ENCODE measurements at regions not wholly inside any gene's neighbourhood (a gene's known extent, or its start where the extent isn't known, plus 50 kb on each side); places are given as distances from the start of the nearest gene placed in this dataset.

GRCh38 chr10:25695586-25695985 lies 238.4 kb upstream of the MYO3A start:
- TF ChIP-seq, protein P1, sequence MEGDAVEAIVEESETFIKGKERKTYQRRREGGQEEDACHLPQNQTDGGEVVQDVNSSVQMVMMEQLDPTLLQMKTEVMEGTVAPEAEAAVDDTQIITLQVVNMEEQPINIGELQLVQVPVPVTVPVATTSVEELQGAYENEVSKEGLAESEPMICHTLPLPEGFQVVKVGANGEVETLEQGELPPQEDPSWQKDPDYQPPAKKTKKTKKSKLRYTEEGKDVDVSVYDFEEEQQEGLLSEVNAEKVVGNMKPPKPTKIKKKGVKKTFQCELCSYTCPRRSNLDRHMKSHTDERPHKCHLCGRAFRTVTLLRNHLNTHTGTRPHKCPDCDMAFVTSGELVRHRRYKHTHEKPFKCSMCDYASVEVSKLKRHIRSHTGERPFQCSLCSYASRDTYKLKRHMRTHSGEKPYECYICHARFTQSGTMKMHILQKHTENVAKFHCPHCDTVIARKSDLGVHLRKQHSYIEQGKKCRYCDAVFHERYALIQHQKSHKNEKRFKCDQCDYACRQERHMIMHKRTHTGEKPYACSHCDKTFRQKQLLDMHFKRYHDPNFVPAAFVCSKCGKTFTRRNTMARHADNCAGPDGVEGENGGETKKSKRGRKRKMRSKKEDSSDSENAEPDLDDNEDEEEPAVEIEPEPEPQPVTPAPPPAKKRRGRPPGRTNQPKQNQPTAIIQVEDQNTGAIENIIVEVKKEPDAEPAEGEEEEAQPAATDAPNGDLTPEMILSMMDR (IDR thresholded peaks at IDR 0.05; ENCODE audit: low read depth, low read length, poor library complexity, severe bottlenecking): no peak
- TF ChIP-seq EZH2phosphoT487 (IDR thresholded peaks at IDR 0.05; ENCODE audit: borderline replicate concordance, low read length): no peak

Data from DOHH2 (cell line).